Breast epithelium (tissue), 3 donors: ENCODE measurements at regions not wholly inside any gene's neighbourhood (a gene's known extent, or its start where the extent isn't known, plus 50 kb on each side); places are given as distances from the start of the nearest gene placed in this dataset.

ENCODE experiments used
- POLR2A ChIP-seq: fragments of 450-650 bp; IDR thresholded peaks from one replicate; pipeline ENCODE4 v1.6.1; 2016; ENCODE audit warnings: antibody characterized with exemption, mild to moderate bottlenecking, moderate library complexity
- POLR2AphosphoS5 ChIP-seq, 3 donors: sonication (generic); formaldehyde crosslinking; IDR thresholded peaks; one replicate each; pipeline ENCODE4 v1.6.1; 2017; ENCODE audit warnings: antibody characterized with exemption in 3 of 3
- TF ChIP-seq, protein P1 (sequence below), 3 donors: fragments of 450-650 bp; IDR thresholded peaks; one replicate each; pipeline ENCODE4 v1.5.1; 2016 to 2017; ENCODE audit warnings: antibody characterized with exemption in 3 of 3, mild to moderate bottlenecking in 3 of 3, moderate library complexity in 3 of 3

DNA sequence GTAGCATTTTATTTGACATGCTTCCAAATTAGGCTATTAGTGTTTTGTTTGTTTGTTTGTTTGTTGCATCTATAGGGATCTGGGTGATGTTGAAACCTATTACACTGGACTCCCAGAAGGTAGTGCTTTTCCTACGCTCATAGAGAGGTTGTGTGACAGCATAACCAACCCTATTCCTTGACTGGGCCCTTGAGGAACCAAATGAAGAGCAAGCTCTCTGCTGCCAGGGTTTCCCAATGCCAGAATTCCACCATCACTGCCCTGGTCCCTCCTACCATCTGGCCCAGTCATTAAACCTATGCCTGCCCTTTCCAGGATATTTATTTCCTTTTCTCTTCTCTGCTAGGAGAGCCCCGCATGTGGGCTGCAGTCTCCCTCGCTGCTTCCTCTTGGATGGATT, 210.6 kb downstream of the IRS2 start:
- TF ChIP-seq, protein P1, sequence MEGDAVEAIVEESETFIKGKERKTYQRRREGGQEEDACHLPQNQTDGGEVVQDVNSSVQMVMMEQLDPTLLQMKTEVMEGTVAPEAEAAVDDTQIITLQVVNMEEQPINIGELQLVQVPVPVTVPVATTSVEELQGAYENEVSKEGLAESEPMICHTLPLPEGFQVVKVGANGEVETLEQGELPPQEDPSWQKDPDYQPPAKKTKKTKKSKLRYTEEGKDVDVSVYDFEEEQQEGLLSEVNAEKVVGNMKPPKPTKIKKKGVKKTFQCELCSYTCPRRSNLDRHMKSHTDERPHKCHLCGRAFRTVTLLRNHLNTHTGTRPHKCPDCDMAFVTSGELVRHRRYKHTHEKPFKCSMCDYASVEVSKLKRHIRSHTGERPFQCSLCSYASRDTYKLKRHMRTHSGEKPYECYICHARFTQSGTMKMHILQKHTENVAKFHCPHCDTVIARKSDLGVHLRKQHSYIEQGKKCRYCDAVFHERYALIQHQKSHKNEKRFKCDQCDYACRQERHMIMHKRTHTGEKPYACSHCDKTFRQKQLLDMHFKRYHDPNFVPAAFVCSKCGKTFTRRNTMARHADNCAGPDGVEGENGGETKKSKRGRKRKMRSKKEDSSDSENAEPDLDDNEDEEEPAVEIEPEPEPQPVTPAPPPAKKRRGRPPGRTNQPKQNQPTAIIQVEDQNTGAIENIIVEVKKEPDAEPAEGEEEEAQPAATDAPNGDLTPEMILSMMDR (IDR thresholded peaks at IDR 0.05), result no peak
- TF ChIP-seq POLR2A (no peak), POLR2AphosphoS5 (IDR thresholded peaks at IDR 0.05) (no peak)
